HEK293 (cell line): ENCODE measurements at regions not wholly inside any gene's neighbourhood (a gene's known extent, or its start where the extent isn't known, plus 50 kb on each side); places are given as distances from the start of the nearest gene placed in this dataset.

Experiments
- AEBP2 ChIP-seq: fragments of 450-650 bp; formaldehyde crosslinking; IDR thresholded peaks from 2 replicates; pipeline ENCODE4 v1.5.1; 2016; ENCODE audit warnings: missing biosample characterization, missing genetic modification characterization, borderline replicate concordance
- REPIN1 ChIP-seq: fragments of 450-650 bp; formaldehyde crosslinking; IDR thresholded peaks from 2 replicates; pipeline ENCODE4 v1.5.1; 2017; ENCODE audit warnings: missing biosample characterization, missing genetic modification characterization, low read depth
- REST ChIP-seq: fragments of 450-650 bp; formaldehyde crosslinking; IDR thresholded peaks from 2 replicates; pipeline ENCODE4 v1.5.1; 2016; ENCODE audit warnings: missing biosample characterization, missing genetic modification characterization
- SP3 ChIP-seq: fragments of 450-650 bp; formaldehyde crosslinking; IDR thresholded peaks from 2 replicates; pipeline ENCODE4 v1.5.1; 2016; ENCODE audit warnings: missing biosample characterization, missing genetic modification characterization
- SP7 ChIP-seq: fragments of 450-650 bp; formaldehyde crosslinking; IDR thresholded peaks from 2 replicates; pipeline ENCODE4 v1.5.1; 2016; ENCODE audit warnings: missing biosample characterization, missing genetic modification characterization
- ZBTB21 ChIP-seq: fragments of 450-650 bp; formaldehyde crosslinking; IDR thresholded peaks from 2 replicates; pipeline ENCODE4 v1.5.1; 2017; ENCODE audit warnings: missing biosample characterization, missing genetic modification characterization
- ZBTB8A ChIP-seq: fragments of 450-650 bp; formaldehyde crosslinking; IDR thresholded peaks from 2 replicates; pipeline ENCODE4 v1.5.1; 2016; ENCODE audit warnings: missing biosample characterization, missing genetic modification characterization
- ZIC2 ChIP-seq: fragments of 450-650 bp; formaldehyde crosslinking; IDR thresholded peaks from 2 replicates; pipeline ENCODE4 v1.5.1; 2016; ENCODE audit warnings: missing biosample characterization, missing genetic modification characterization
- ZNF10 ChIP-seq: fragments of 450-650 bp; formaldehyde crosslinking; IDR thresholded peaks from 2 replicates; pipeline ENCODE4 v1.5.1; 2017; ENCODE audit warnings: missing biosample characterization, missing genetic modification characterization
- ZNF138 ChIP-seq: fragments of 450-650 bp; formaldehyde crosslinking; IDR thresholded peaks from 2 replicates; pipeline ENCODE4 v1.5.1; 2016; ENCODE audit warnings: missing biosample characterization, missing genetic modification characterization, borderline replicate concordance
- ZNF140 ChIP-seq: fragments of 450-650 bp; formaldehyde crosslinking; IDR thresholded peaks from 2 replicates; pipeline ENCODE4 v1.5.1; 2016; ENCODE audit warnings: missing biosample characterization, missing genetic modification characterization
- ZNF146 ChIP-seq: fragments of 450-650 bp; formaldehyde crosslinking; IDR thresholded peaks from 2 replicates; pipeline ENCODE4 v1.5.1; 2016; ENCODE audit warnings: missing biosample characterization, missing genetic modification characterization
- ZNF280C ChIP-seq: fragments of 450-650 bp; formaldehyde crosslinking; IDR thresholded peaks from 2 replicates; pipeline ENCODE4 v1.5.1; 2016; ENCODE audit warnings: missing biosample characterization, missing genetic modification characterization
- ZNF280D ChIP-seq: fragments of 450-650 bp; formaldehyde crosslinking; IDR thresholded peaks from 2 replicates; pipeline ENCODE4 v1.5.1; 2016; ENCODE audit warnings: missing biosample characterization, missing genetic modification characterization
- ZNF394 ChIP-seq: fragments of 450-650 bp; formaldehyde crosslinking; IDR thresholded peaks from 2 replicates; pipeline ENCODE4 v1.5.1; 2016; ENCODE audit warnings: missing biosample characterization, missing genetic modification characterization, mild to moderate bottlenecking, moderate library complexity, borderline replicate concordance
- ZNF423 ChIP-seq: fragments of 450-650 bp; formaldehyde crosslinking; IDR thresholded peaks from 2 replicates; pipeline ENCODE4 v1.5.1; 2016; ENCODE audit warnings: missing biosample characterization, missing genetic modification characterization
- ZNF488 ChIP-seq: fragments of 450-650 bp; formaldehyde crosslinking; IDR thresholded peaks from 2 replicates; pipeline ENCODE4 v1.5.1; 2016; ENCODE audit warnings: missing biosample characterization, missing genetic modification characterization
- ZNF529 ChIP-seq: fragments of 450-650 bp; formaldehyde crosslinking; IDR thresholded peaks from 2 replicates; pipeline ENCODE4 v1.5.1; 2017; ENCODE audit warnings: missing genetic modification characterization, missing biosample characterization; ENCODE audit not compliant: insufficient replicate concordance
- ZNF571 ChIP-seq: fragments of 450-650 bp; formaldehyde crosslinking; IDR thresholded peaks from 2 replicates; pipeline ENCODE4 v1.5.0; 2017; ENCODE audit warnings: missing biosample characterization, missing genetic modification characterization
- ZNF629 ChIP-seq: fragments of 450-650 bp; formaldehyde crosslinking; IDR thresholded peaks from 2 replicates; pipeline ENCODE4 v1.5.1; 2017; ENCODE audit warnings: missing biosample characterization, missing genetic modification characterization
- ZNF645 ChIP-seq: fragments of 450-650 bp; formaldehyde crosslinking; IDR thresholded peaks from 2 replicates; pipeline ENCODE4; 2016; ENCODE audit warnings: missing biosample characterization, missing genetic modification characterization
- ZNF747 ChIP-seq: fragments of 450-650 bp; formaldehyde crosslinking; IDR thresholded peaks from 2 replicates; pipeline ENCODE4 v1.5.1; 2016; ENCODE audit warnings: missing biosample characterization, missing genetic modification characterization
- ZNF777 ChIP-seq: fragments of 450-650 bp; formaldehyde crosslinking; IDR thresholded peaks from 2 replicates; pipeline ENCODE4 v1.5.1; 2017; ENCODE audit warnings: missing biosample characterization, missing genetic modification characterization, borderline replicate concordance
- ZNF792 ChIP-seq: fragments of 450-650 bp; formaldehyde crosslinking; IDR thresholded peaks from 2 replicates; pipeline ENCODE4 v1.5.1; 2016; ENCODE audit warnings: missing biosample characterization, missing genetic modification characterization
- ZSCAN16 ChIP-seq: fragments of 450-650 bp; formaldehyde crosslinking; IDR thresholded peaks from 2 replicates; pipeline ENCODE4 v1.5.1; 2016; ENCODE audit warnings: missing biosample characterization, missing genetic modification characterization
- ZSCAN5A ChIP-seq: fragments of 450-650 bp; formaldehyde crosslinking; IDR thresholded peaks from 2 replicates; pipeline ENCODE4 v1.5.1; 2016; ENCODE audit warnings: missing biosample characterization, missing genetic modification characterization

GRCh38 chr17:79429864-79430494 is 180.9 kb downstream of the RBFOX3 start (continued):
- no peak for TF ChIP-seq ZSCAN5A (tag by site-specific recombination)
- TF ChIP-seq ZNF10 (tag by site-specific recombination) = no peak
- no peak for TF ChIP-seq ZNF146 (tag by site-specific recombination)
- TF ChIP-seq ZNF747 = no peak
- TF ChIP-seq ZNF645 (tag by site-specific recombination) = 0 out of 2 replicates have a peak, but pooled peaks have one; percentile 39
- TF ChIP-seq ZNF571 (tag by site-specific recombination) = no peak
- no peak for TF ChIP-seq ZNF280C
- no peak for TF ChIP-seq ZNF280D (tag by site-specific recombination)
- TF ChIP-seq REPIN1 (tag by site-specific recombination) = no peak
- TF ChIP-seq ZNF488 = no peak
- TF ChIP-seq ZNF529 = peak; percentile 78
- TF ChIP-seq SP3 (tag by site-specific recombination) = peak; percentile 45; the same call in 1 of the 2 replicates
- peak; percentile 97 for TF ChIP-seq ZNF394
- TF ChIP-seq REST = peak; percentile 80
- TF ChIP-seq ZNF140 (tag by site-specific recombination) = peak; percentile 80
- TF ChIP-seq ZNF792 = no peak
- no peak for TF ChIP-seq ZSCAN16 (tag by site-specific recombination)
- no peak for TF ChIP-seq SP7 (tag by site-specific recombination)
- no peak for TF ChIP-seq ZNF777 (tag by site-specific recombination)
- TF ChIP-seq ZIC2 (tag by site-specific recombination) = no peak
- TF ChIP-seq ZNF423 (tag by site-specific recombination) = no peak
- TF ChIP-seq ZNF138 = no peak
- TF ChIP-seq AEBP2 (tag by site-specific recombination) = peak; percentile 91; the same call in 1 of the 2 replicates
- TF ChIP-seq ZNF629 (tag by site-specific recombination) = peak; percentile 63
- peak; percentile 68 for TF ChIP-seq ZBTB21 (tag by site-specific recombination)
- TF ChIP-seq ZBTB8A (tag by site-specific recombination) = peak; percentile 83
